ENCODE measurements at regions not wholly inside any gene's neighbourhood (a gene's known extent, or its start where the extent isn't known, plus 50 kb on each side); places are given as distances from the start of the nearest gene placed in this dataset.

GRCh38 chr5:3201941-3202340 is 393.7 kb upstream of the IRX1 start:
- TF ChIP-seq CTCF (IDR thresholded peaks at IDR 0.05) = no peak
- TF ChIP-seq ZFX (IDR thresholded peaks at IDR 0.05; ENCODE audit: borderline replicate concordance) = no peak
